HL-60 (cell line): ENCODE measurements at regions not wholly inside any gene's neighbourhood (a gene's known extent, or its start where the extent isn't known, plus 50 kb on each side); places are given as distances from the start of the nearest gene placed in this dataset.

Experiments used
- POLR2AphosphoS5 ChIP-seq: IDR thresholded peaks from 2 replicates; pipeline ENCODE4 v1.6.1; 2012; ENCODE audit warnings: low read depth
- TF ChIP-seq, protein P1 (sequence below): IDR thresholded peaks from one replicate; pipeline ENCODE4 v1.5.1; 2011; ENCODE audit warnings: low read length, control low read depth, inconsistent platforms; ENCODE audit not compliant: insufficient read depth
- TF ChIP-seq, protein P2 (sequence below): IDR thresholded peaks from 2 replicates; pipeline ENCODE4 v1.6.1; 2012; ENCODE audit warnings: low read depth; ENCODE audit not compliant: insufficient replicate concordance

DNA sequence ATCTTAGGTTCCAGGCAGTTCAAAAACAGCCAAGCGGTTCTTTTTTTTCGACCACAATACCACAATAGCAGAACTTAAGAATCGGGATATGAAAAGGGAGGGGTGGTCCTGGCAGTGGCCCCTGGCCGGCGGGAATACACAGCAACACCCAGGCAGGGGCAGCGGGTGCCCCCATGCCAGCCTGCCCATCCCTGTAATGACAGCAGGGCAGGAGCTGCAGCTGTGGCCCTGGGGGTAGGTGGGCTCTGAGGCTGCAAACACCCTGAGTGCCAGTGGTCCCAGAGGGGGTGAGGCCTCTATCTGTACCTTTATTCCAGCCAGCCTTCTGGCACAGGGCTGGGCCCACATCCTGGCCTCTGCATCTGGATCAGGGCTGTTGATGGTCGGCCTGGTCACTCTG, 247.4 kb downstream of the SEMA3D start:
- TF ChIP-seq, protein P1, sequence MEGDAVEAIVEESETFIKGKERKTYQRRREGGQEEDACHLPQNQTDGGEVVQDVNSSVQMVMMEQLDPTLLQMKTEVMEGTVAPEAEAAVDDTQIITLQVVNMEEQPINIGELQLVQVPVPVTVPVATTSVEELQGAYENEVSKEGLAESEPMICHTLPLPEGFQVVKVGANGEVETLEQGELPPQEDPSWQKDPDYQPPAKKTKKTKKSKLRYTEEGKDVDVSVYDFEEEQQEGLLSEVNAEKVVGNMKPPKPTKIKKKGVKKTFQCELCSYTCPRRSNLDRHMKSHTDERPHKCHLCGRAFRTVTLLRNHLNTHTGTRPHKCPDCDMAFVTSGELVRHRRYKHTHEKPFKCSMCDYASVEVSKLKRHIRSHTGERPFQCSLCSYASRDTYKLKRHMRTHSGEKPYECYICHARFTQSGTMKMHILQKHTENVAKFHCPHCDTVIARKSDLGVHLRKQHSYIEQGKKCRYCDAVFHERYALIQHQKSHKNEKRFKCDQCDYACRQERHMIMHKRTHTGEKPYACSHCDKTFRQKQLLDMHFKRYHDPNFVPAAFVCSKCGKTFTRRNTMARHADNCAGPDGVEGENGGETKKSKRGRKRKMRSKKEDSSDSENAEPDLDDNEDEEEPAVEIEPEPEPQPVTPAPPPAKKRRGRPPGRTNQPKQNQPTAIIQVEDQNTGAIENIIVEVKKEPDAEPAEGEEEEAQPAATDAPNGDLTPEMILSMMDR, result no peak
- no peak for TF ChIP-seq POLR2AphosphoS5
- TF ChIP-seq, protein P2, sequence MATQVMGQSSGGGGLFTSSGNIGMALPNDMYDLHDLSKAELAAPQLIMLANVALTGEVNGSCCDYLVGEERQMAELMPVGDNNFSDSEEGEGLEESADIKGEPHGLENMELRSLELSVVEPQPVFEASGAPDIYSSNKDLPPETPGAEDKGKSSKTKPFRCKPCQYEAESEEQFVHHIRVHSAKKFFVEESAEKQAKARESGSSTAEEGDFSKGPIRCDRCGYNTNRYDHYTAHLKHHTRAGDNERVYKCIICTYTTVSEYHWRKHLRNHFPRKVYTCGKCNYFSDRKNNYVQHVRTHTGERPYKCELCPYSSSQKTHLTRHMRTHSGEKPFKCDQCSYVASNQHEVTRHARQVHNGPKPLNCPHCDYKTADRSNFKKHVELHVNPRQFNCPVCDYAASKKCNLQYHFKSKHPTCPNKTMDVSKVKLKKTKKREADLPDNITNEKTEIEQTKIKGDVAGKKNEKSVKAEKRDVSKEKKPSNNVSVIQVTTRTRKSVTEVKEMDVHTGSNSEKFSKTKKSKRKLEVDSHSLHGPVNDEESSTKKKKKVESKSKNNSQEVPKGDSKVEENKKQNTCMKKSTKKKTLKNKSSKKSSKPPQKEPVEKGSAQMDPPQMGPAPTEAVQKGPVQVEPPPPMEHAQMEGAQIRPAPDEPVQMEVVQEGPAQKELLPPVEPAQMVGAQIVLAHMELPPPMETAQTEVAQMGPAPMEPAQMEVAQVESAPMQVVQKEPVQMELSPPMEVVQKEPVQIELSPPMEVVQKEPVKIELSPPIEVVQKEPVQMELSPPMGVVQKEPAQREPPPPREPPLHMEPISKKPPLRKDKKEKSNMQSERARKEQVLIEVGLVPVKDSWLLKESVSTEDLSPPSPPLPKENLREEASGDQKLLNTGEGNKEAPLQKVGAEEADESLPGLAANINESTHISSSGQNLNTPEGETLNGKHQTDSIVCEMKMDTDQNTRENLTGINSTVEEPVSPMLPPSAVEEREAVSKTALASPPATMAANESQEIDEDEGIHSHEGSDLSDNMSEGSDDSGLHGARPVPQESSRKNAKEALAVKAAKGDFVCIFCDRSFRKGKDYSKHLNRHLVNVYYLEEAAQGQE, result no peak
